GM21390 (cell line): ENCODE measurements at regions not wholly inside any gene's neighbourhood (a gene's known extent, or its start where the extent isn't known, plus 50 kb on each side); places are given as distances from the start of the nearest gene placed in this dataset.

Experiments used
- ATAC-seq: cut with Tn5 transposase; IDR thresholded peaks from one replicate; pipeline ENCODE4 v1.9.1; 2021; ENCODE audit not compliant: unreplicated experiment

DNA sequence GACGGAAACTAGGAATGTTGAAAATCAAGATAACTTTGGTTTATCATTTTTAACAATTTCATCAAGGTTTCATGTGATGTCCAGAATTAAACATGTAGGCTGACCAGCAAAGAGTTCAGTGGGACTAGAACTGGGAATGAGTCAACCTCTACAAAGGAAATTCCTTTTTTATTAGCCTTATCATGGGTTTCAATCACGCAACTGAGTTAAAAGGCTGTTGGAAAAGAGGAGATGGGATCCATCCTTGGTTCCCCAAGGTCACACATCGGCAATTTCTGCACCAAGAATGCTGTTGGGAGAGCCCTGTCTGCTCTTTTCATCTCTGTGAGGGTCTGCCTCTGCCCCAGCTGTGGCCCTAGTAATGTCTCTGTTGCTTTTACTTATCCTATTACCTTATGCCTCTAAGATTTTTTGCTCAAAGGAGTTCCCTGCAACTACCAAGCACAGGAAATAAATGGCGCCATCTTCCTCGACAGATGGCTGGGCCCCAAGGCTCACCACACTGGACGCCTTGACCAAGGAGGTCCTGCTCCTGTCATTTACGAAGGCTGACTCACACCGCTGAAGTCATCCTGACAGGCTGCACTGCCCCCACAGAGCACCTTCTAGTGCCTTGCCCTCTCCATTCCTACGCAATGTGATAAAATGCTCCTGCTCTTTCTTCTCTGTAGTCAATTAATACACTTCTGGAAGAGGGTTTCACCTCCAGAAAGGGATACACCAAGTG is 367.4 kb downstream of the GXYLT1 start:
- no peak for ATAC-seq

- ATAC-seq = no peak
Observed at GRCh38 chr12:41772478-41772877, 372.2 kb downstream of the GXYLT1 start.

DNA sequence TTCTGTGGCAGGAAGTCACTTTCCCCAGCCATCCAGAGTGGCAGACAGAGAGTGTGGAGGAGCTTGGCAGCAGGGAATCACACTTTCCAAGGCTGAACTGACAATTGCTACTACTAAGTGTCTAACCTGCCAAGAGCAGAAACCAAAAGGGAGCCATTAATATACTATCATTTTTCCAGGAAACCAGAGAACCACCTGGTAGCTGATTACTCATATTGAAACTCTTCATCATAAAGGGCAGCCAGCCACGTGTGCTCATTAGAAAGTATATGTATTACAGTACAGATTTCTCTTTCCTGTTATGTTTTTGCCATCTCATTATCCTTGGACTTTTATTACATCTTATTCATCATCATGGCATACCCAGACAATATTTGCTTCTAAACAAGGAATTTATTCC is 374.9 kb downstream of the GXYLT1 start:
- ATAC-seq = no peak

DNA sequence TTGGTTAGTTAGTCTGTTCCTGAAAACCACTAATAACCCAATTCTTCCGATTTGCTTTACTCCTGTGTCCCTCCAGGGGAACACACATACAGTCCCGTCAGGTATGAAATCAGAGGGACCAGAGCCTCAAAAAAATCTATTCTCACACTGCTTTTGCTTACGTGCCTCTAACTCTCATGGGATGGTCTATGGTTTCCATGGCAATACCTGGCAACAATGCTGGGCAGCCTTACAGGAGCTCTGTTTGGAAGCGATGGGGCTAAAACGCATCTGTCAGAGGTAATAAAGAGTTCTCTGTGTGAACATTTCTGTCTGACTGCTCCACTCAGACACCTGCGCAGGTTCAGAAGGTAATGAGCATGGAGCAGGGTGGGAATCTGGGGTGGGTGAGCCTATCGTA is 376.2 kb downstream of the GXYLT1 start:
- no peak for ATAC-seq

GRCh38 chr12:41762691-41763090 is 382.0 kb downstream of the GXYLT1 start:
- ATAC-seq = no peak

- ATAC-seq = no peak
Observed at GRCh38 chr12:41745593-41745992, 399.1 kb downstream of the GXYLT1 start.

DNA sequence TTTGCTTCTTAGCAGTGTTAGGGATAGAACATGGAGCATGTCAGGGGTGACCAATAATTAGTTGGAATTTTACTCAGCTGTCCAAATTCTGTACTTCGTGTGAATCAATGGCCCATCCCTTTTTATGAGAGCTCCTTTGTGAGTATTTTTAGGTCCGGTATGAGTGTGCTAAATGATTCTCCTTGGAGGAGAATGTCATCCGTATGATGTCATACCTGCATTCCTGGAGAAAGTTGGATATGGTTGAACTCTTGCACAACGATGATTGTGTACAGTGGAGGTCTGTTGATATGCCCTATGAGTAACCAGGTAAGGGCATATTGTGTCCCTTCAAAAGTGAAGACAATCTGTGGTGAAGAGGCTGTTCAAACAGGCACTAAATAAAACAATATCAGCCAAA is 400.8 kb downstream of the GXYLT1 start:
- no peak for ATAC-seq

- no peak for ATAC-seq
Observed at GRCh38 chr12:41739066-41739465, 405.6 kb downstream of the GXYLT1 start.

DNA sequence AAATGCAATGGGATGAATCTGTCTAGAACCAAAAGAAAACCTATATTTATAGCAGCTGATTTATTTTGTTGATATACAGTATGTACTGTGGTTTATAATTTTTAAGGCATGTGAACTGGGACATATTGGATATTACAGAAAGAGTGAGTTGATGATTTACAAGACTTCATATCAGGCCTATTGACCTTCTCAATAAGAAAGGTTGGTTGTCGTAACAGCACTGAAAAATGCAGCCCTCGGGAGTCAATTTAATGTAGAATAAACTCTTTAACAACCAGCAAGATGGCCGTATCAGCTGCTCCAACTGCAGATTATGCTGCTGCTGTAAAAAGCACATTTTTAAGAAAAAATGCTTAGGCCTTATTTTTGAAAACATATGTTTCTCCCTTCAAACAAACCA is 407.3 kb downstream of the GXYLT1 start:
- ATAC-seq = no peak

- ATAC-seq = no peak
Observed at GRCh38 chr12:41736436-41736835, 408.2 kb downstream of the GXYLT1 start.

DNA sequence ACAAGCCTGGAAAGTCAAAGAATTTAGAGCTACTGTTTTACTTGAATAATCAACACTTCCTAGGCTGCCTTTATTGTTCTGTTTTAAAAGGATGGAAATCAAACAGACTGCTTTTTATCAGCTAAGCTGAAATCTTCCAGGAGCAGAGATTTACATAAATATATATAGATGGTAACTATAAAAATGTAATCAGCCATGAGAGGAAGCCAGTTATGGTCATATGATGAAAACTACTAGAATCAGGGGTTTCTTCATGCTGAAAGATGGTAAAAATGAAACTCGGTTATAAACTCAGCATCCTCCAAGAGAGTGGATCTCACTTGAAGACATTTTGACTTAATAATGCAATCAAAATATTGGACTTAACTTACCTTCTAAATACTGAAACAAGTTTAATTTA is 413.0 kb downstream of the GXYLT1 start:
- ATAC-seq = no peak

- no peak for ATAC-seq
Observed at GRCh38 chr12:41731061-41731460, 413.6 kb downstream of the GXYLT1 start.

GRCh38 chr12:41724216-41724615 is 420.5 kb downstream of the GXYLT1 start:
- no peak for ATAC-seq

DNA sequence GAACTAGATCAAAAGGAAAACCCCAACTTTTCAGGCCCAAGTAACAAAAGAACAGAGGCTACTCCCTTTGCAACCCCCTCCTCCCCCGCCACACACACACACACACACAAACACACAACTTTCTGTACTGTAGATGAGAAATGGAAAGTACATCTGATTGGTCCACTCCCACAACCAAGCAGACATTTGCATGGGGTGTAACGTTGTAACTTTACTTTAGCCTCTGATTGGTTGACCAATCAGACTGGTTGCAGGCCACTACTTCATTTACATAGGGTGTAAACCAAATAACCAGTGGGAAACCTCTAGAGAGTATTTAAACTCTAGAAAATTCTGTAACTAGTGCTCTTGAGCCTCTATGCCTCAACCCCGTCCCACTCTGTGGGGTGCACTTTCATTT is 425.5 kb downstream of the GXYLT1 start:
- no peak for ATAC-seq

DNA sequence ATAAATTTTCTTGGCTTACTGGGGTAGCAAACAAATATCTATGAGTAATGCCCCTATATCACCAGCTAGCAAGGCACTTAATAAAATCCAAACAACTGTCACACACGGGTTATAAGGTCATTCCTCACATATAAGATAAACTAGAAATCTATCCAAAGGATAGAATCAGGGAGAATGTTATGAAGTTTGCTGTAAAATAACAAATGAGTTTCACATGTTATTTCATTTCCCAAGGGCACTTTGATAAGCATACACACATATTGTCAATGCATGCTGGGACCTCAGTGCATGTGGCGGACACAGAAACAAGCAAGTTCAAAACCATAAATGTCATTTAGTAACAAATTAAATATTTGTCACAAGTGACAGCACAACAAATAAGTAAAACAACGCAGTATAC is 429.4 kb downstream of the GXYLT1 start:
- no peak for ATAC-seq

- no peak for ATAC-seq
Observed at GRCh38 chr12:41709463-41710285, 435.0 kb downstream of the GXYLT1 start.

DNA sequence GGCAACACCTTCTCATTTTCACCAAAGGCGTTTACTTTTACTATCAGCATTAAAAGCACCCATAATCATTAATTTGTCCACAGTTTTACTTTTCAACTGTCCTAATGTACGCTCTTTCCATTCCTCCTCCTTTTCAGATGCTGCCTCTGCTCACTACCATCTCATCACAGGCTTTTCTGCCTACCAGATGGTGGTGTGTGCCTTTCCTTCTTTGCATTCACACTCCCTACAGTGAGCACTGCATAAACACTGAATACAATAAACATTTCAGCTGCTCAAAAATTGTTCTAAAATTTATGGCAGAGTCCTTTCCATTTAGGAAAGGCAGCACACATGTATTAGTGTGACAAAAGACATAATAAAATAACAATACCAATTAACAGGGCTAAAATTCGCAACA is 435.7 kb downstream of the GXYLT1 start:
- ATAC-seq = no peak

GRCh38 chr12:41706376-41706775 is 438.3 kb downstream of the GXYLT1 start:
- ATAC-seq = no peak

- ATAC-seq = no peak
Observed at GRCh38 chr12:41701943-41702601, 442.6 kb downstream of the GXYLT1 start.

DNA sequence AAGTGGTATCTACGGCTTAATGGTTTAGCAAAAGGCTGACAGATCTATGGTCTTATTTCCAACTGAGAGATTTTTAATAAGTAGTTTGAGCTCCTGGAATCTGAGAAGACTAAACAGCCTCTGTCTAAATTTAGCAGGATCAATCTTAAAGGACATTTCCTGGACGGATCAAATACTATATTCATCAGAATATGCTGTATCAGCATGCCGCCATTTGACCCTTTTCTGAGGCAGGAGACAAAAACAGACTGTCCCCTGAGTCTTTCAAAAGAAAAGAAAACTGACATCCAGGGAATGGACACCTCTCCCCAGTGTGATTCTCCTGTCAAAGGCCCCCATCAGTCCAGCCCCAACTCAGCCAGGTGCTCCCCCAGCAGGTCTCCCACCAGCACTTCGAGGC is 443.7 kb downstream of the GXYLT1 start:
- no peak for ATAC-seq

- ATAC-seq = no peak
Observed at GRCh38 chr12:41699658-41700057, 445.0 kb downstream of the GXYLT1 start.

- no peak for ATAC-seq
Observed at GRCh38 chr12:41697161-41697560, 447.5 kb downstream of the GXYLT1 start.
